SJSA1 (cell line): ENCODE measurements at regions not wholly inside any gene's neighbourhood (a gene's known extent, or its start where the extent isn't known, plus 50 kb on each side); places are given as distances from the start of the nearest gene placed in this dataset.
A peak's percentile ranks its signal among the peaks of the same experiment; 100 is the strongest.
"Not testable (repeated sequence)": the region's sequence is repeated elsewhere in the genome, so short reads cannot be mapped to it uniquely, and the experiment has no call there.

Source experiments
- DNase-seq, 2 experiments: peaks; one replicate each; pipeline ENCODE4 v3.0.0-alpha.2; 2015 to 2020; ENCODE audit warnings: low spot score in 2 of 2, low read depth in 1 of 2
- H3K27ac ChIP-seq: fragments of 250-450 bp; sonication (Bioruptor Pico); 2 replicates; pipeline ENCODE4 v1.5.1; 2020; ENCODE audit warnings: mild to moderate bottlenecking, moderate library complexity
- H3K27me3 ChIP-seq: fragments of 250-450 bp; sonication (Bioruptor Pico); replicated peaks from 2 replicates; pipeline ENCODE4 v1.5.1; 2020; ENCODE audit warnings: mild to moderate bottlenecking, moderate library complexity
- H3K36me3 ChIP-seq: fragments of 250-450 bp; sonication (Bioruptor Pico); 2 replicates; pipeline ENCODE4 v1.5.1; 2020; ENCODE audit warnings: mild to moderate bottlenecking
- H3K4me1 ChIP-seq: fragments of 250-450 bp; sonication (Bioruptor Pico); replicated peaks from 2 replicates; pipeline ENCODE4 v1.6.1; 2021; ENCODE audit warnings: mild to moderate bottlenecking
- H3K4me3 ChIP-seq: fragments of 250-450 bp; sonication (Bioruptor Pico); 2 replicates; pipeline ENCODE4 v1.5.1; 2020; ENCODE audit warnings: mild to moderate bottlenecking
- H3K9me3 ChIP-seq: fragments of 250-450 bp; sonication (Bioruptor Pico); replicated peaks from 2 replicates; pipeline ENCODE4 v1.5.1; 2020; ENCODE audit warnings: mild to moderate bottlenecking

GRCh38 chr22:26830837-26831236, 173.4 kb downstream of the MIAT start:
- no peaks in the 10 kb centered on the region for H3K4me1 ChIP-seq
- H3K9me3 ChIP-seq, result no peaks in the 10 kb centered on the region; the same call in 1 of the 2 replicates
- no peak overlapping the region for H3K4me3 ChIP-seq
- no peaks in the 10 kb centered on the region for H3K27me3 ChIP-seq
- H3K27ac ChIP-seq, result no peak overlapping the region
- no peaks in the 10 kb centered on the region for H3K36me3 ChIP-seq
- DNase-seq, result no peak

DNA sequence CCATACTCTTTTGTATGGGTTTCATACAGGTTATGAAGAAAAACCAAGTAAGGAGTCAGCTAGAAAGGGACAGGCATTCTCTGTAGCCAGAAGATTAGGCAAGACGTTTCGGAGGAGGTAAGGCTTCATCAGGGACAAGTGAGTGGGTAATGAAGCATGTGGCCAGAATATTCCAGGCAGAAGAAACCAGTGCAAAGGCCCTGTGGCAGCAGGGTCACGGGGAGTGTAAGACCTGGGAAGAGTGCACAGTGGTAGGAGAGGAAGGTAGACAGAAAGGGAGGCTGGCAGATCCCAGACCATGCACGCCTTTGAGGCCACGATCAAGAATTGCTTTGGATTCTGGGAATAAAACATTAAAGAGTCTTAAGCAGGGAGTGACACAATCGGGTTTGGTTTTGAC, 177.6 kb downstream of the MIAT start:
- H3K27ac ChIP-seq, result no peak overlapping the region
- H3K4me3 ChIP-seq, result no peak overlapping the region
- no peaks in the 10 kb centered on the region; the same call in 1 of the 2 replicates for H3K4me1 ChIP-seq
- H3K27me3 ChIP-seq, result no peaks in the 10 kb centered on the region
- no peaks in the 10 kb centered on the region for H3K36me3 ChIP-seq
- H3K9me3 ChIP-seq, result no peaks in the 10 kb centered on the region
- no peak for DNase-seq

DNA sequence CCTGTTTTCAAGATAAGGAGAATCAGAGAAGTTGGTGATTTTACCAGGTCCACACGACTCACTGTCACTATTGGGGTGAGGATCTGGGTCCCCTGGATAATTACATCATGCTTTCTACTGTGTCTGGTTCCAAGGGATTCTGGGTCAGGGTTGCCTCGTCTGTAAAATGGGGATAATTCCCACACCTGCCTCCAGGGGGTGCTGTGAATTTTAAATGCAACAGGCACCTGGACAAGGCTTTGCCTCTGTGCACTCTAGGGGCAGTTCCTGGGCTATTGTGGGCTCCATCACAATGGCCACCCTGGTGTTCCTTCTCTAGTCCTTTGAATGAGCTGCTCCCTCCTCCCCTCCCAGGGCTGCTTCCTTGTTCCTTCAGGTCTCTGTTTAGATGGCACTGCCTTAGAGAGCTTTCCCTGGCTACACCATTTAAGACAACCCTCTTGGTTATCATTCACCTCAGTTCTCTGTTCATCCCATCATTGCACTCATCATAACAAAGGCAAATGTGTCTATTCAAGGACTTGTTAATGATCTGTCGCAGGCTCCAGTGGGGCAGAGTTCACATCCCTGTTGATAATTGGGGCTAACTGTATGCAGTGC, 178.6 kb downstream of the MIAT start:
- Histone ChIP-seq H3K27ac (no peak overlapping the region), H3K36me3 (no peaks in the 10 kb centered on the region), H3K9me3 (no peaks in the 10 kb centered on the region), H3K4me1 (no peaks in the 10 kb centered on the region; the same call in 1 of the 2 replicates), H3K27me3 (no peaks in the 10 kb centered on the region), H3K4me3 (no peak overlapping the region)
- peak; percentile 40 to 66 for DNase-seq

DNA sequence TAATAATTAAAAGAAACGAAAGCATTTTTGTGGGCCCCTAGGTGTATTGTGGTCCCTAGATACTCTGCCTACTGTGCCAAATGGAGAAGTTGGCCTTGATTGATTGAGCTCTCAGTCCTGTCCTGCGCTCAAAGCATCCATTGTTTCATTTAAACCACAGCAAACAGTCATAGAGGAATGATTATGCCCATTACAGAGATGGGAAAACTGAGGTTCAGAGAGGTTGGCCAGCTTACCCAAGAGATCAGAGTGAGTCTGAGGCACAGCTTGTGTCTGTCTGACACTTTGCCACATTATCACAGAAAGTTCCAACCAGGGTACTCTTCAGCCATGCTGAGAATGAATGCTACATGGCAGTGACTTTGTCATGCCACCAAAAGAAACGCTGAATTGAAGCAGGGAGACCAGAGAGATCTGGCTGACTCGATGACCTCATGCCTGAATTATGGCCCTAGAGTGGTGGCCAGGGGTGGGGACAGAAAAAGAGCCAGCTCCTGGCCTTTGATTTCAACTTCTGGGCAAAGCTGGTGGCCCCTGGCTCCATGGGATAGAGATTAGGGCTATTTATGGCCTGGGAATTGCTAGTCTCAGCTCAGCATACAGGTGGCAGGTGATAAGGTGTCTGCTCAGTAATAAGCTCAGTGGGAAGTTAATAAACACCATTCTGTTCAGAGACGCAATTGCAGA, 180.5 kb downstream of the MIAT start:
- DNase-seq, result no peak
- no peaks in the 10 kb centered on the region; the same call in 1 of the 2 replicates for H3K4me1 ChIP-seq

DNA sequence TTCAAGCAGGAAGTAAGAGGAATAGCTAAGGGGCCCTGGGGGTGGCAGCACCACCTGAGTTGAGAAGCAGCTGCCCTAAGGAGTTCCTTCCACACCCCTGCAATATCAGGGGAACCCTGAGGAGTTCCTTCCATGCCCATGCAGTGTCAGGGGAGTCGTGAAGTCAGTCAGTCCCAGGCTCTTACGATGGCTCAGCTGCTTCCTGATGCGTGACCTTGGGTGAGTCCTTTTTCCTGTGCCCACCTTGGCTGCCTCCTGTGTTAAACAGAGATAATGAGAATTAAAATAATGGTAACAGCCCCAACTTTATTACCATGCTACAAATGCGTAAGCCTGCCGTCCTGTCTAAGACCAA, 181.1 kb downstream of the MIAT start:
- Histone ChIP-seq H3K27ac (no peak overlapping the region), H3K9me3 (no peaks in the 10 kb centered on the region), H3K4me3 (no peak overlapping the region), H3K4me1 (no peaks in the 10 kb centered on the region; the same call in 1 of the 2 replicates), H3K36me3 (no peaks in the 10 kb centered on the region), H3K27me3 (no peaks in the 10 kb centered on the region)
- no peak for DNase-seq

More for the DNA sequence above, 180.5 kb downstream of the MIAT start:
- Histone ChIP-seq H3K36me3 (no peaks in the 10 kb centered on the region), H3K9me3 (no peaks in the 10 kb centered on the region), H3K4me3 (no peak overlapping the region), H3K27me3 (no peaks in the 10 kb centered on the region), H3K27ac (no peak overlapping the region)

GRCh38 chr22:26839216-26839615, 181.8 kb downstream of the MIAT start:
- H3K27ac ChIP-seq, result no peak overlapping the region
- no peak for DNase-seq
- H3K36me3 ChIP-seq, result no peaks in the 10 kb centered on the region
- H3K27me3 ChIP-seq, result no peaks in the 10 kb centered on the region
- no peaks in the 10 kb centered on the region for H3K9me3 ChIP-seq
- no peak overlapping the region for H3K4me3 ChIP-seq
- no peaks in the 10 kb centered on the region; the same call in 1 of the 2 replicates for H3K4me1 ChIP-seq

DNA sequence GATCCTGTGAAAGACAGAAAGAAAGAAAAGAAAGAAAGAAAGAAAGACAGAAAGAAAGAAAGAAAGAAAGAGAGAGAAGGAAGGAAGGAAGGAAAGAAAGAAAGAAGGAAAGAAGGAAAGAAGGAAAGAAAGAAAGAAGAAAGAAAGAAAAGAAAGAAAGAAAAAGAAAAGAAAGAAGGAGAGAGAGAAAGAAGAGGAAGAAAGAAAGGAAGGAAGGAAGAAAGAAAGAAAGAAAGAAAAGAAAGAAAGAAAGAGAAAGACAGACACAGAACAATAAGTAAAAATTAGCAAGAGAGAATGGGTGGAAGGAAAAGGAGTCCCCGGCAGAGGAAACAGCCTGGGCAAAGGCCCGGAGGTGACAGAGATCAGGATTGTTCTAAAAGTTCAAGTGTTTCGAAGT, 183.4 kb downstream of the MIAT start:
- not testable (repeated sequence) for H3K4me3 ChIP-seq, H3K36me3 ChIP-seq, H3K9me3 ChIP-seq, H3K4me1 ChIP-seq, DNase-seq, H3K27ac ChIP-seq, H3K27me3 ChIP-seq

- H3K27me3 ChIP-seq, result no peaks in the 10 kb centered on the region
- H3K36me3 ChIP-seq, result no peaks in the 10 kb centered on the region
- H3K4me3 ChIP-seq, result no peak overlapping the region
- no peak overlapping the region for H3K27ac ChIP-seq
- H3K4me1 ChIP-seq, result peaks cover 7% of the 10 kb centered on the region
- no peaks in the 10 kb centered on the region for H3K9me3 ChIP-seq
- no peak for DNase-seq
Measured at GRCh38 chr22:26842103-26842502, 184.7 kb downstream of the MIAT start.

GRCh38 chr22:26845021-26845743, 187.8 kb downstream of the MIAT start:
- Histone ChIP-seq H3K27ac (no peak overlapping the region), H3K27me3 (no peaks in the 10 kb centered on the region), H3K4me3 (no peak overlapping the region), H3K36me3 (no peaks in the 10 kb centered on the region), H3K9me3 (no peaks in the 10 kb centered on the region), H3K4me1 (peaks cover 26% of the 10 kb centered on the region)
- no peak for DNase-seq

- Histone ChIP-seq H3K27ac (no peak overlapping the region), H3K36me3 (no peaks in the 10 kb centered on the region), H3K4me1 (peaks cover 26% of the 10 kb centered on the region), H3K4me3 (no peak overlapping the region), H3K9me3 (no peaks in the 10 kb centered on the region), H3K27me3 (no peaks in the 10 kb centered on the region)
- no peak for DNase-seq
Measured at GRCh38 chr22:26846076-26846475, 188.7 kb downstream of the MIAT start.

DNA sequence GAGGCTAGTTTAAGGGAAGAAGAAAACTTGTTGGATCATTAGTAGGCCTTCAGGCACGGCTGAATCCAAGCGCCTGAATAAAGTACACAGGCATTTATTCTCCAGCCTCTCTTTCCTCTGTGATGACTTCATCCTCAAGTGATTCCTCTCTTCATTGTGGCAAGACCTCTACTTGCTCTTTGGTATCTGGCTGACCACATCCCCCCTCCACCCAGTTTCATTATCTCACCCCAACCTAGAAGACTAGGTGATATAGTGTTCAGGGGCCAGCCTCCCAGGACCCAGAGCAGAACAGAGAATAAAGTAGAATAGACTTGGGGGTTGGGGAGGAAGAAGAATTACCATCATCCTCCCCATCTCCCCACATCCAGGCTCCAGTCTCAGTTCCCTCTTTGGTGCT, 189.3 kb downstream of the MIAT start:
- H3K4me3 ChIP-seq, result no peak overlapping the region
- peak; percentile 28 to 36 for DNase-seq
- H3K27me3 ChIP-seq, result no peaks in the 10 kb centered on the region
- no peaks in the 10 kb centered on the region for H3K36me3 ChIP-seq
- peaks cover 26% of the 10 kb centered on the region for H3K4me1 ChIP-seq
- no peak overlapping the region for H3K27ac ChIP-seq
- H3K9me3 ChIP-seq, result no peaks in the 10 kb centered on the region

GRCh38 chr22:26847046-26847445, 189.7 kb downstream of the MIAT start:
- Histone ChIP-seq H3K27me3 (no peaks in the 10 kb centered on the region), H3K9me3 (no peaks in the 10 kb centered on the region), H3K4me3 (no peak overlapping the region), H3K27ac (no peak overlapping the region), H3K4me1 (peaks cover 26% of the 10 kb centered on the region), H3K36me3 (no peaks in the 10 kb centered on the region)
- DNase-seq, result peak in 1 of 2 experiments; percentile 23

DNA sequence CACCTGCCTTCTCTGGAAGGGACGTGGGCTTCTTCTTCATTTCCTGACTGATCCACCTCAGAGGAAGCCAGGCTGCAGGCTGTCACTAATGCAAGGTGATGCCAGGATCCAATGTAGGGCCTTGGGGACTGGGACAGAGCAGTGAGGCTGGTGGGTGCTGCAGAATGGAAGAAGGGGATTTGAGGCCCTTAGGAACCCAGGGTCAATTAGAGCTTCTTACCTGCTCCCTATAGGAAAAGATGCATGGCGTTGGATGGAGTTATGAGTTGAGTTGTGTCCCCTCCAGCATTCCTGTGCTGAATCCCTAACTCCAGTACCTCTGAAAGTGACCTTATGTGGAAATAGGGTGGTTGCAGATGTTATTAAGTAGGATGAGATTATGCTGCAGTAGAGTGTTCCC, 190.4 kb downstream of the MIAT start:
- H3K27ac ChIP-seq, result no peak overlapping the region
- DNase-seq, result no peak
- H3K27me3 ChIP-seq, result no peaks in the 10 kb centered on the region

DNA sequence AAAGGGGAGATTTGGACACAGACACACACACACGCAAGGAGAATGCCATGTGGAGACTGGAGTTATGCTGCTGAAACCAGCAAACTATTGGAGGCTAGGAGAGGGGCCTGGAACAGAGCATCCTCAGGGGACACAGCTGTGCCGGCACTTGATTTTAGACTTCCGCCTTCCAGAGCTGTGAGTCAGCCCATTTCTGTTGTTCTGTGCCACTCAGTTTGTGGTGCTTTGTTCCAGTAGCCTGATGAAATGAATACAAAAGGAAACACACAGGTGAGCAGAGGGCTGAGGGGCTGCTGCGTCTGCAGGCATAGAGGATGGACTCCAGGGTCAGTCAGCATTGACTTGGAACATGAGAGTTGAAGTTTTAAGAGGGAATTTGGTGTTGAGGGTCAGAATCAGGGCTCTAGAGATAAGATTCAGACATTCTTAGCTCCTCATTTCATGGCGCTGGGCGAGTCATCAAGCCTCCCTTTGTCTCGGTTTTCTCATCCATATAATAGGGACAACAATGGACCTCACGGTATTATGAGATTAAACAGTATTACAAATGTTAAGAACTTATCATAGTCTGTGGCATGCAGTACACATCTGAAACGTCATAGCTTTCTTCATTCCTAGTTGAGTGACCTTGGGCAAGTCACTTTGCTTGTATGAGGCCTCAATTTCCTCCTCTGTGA, 191.0 kb downstream of the MIAT start:
- H3K4me3 ChIP-seq, result no peak overlapping the region
- no peaks in the 10 kb centered on the region for H3K36me3 ChIP-seq
- H3K9me3 ChIP-seq, result no peaks in the 10 kb centered on the region
- peaks cover 26% of the 10 kb centered on the region for H3K4me1 ChIP-seq
- H3K27ac ChIP-seq, result peak overlapping the region; percentile 31; the same call in 1 of the 2 replicates
- DNase-seq, result peak; percentile 70 to 72
- no peaks in the 10 kb centered on the region for H3K27me3 ChIP-seq

More for the DNA sequence above, 190.4 kb downstream of the MIAT start:
- Histone ChIP-seq H3K4me1 (peaks cover 26% of the 10 kb centered on the region), H3K4me3 (no peak overlapping the region), H3K9me3 (no peaks in the 10 kb centered on the region), H3K36me3 (no peaks in the 10 kb centered on the region)
